NCI-H345 treated with DMSO at 0.1 percent for 48 hours (cell line): ENCODE measurements at regions not wholly inside any gene's neighbourhood (a gene's known extent, or its start where the extent isn't known, plus 50 kb on each side); places are given as distances from the start of the nearest gene placed in this dataset.
"Not testable (repeated sequence)": the region's sequence is repeated elsewhere in the genome, so short reads cannot be mapped to it uniquely, and the experiment has no call there.

Experiments
- DNase-seq: peaks from one replicate; lab custom pipeline; 2025; ENCODE audit not compliant: unreplicated experiment; lab: John Stamatoyannopoulos, UW

DNA sequence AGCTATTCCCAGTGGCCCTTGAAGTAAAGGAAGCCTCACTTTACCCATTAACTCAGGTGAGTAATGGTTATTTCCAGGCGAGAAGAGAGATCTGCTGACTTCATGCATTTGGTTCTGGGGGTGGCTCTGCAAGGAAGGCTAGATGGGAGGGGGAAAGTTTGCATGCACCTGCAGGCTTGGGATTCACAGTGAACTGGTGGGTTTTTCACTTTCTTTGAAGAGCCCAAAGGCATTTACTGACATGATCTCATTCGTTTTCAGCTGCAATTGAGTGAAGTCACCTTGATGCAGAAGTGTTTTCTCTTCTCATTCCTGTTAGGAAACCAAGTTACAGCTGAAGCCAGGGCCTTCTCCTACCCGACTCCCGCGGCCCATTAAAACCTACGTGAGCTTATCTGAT, 131.0 kb upstream of the N4BP1 start:
- no peak for DNase-seq

DNA sequence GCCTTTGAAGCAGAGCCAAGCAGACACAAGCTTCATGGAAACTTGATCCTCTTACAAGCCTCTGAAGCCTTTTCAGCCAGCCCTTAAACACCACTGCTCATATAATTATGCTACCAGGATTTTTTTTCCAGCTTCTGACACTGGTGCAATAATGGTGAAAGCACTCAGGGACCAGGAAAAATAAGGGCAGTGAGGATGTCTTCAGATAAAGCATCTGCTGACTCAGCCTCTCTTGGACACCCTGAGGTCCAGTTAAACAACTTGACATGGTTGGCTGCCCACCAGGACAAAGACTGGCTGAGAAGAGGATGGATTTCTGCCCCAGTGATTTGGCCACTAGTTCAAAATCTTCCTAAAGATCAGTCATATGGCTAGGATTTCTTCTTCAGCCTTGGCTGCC, 124.2 kb upstream of the N4BP1 start:
- no peak for DNase-seq

DNA sequence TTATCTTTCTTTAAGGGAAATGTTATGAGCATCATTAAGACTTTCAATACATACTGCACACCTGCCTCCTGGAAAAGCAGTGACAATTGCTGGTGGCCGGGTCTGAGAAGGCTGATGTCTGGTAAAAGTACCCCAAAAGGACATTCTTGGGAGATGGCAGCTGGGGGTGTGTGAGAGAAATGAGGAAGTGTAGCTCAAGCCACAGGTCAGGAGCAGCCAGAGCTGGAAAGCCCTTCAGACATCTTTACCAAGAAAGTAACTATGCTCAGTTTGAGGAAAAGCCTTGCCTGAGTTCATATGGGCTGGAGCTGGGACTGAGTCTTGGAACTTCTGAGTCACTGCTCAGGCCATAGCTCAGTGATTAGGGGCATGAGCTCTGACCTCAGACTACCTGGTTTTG, 94.7 kb upstream of the N4BP1 start:
- DNase-seq = no peak

DNA sequence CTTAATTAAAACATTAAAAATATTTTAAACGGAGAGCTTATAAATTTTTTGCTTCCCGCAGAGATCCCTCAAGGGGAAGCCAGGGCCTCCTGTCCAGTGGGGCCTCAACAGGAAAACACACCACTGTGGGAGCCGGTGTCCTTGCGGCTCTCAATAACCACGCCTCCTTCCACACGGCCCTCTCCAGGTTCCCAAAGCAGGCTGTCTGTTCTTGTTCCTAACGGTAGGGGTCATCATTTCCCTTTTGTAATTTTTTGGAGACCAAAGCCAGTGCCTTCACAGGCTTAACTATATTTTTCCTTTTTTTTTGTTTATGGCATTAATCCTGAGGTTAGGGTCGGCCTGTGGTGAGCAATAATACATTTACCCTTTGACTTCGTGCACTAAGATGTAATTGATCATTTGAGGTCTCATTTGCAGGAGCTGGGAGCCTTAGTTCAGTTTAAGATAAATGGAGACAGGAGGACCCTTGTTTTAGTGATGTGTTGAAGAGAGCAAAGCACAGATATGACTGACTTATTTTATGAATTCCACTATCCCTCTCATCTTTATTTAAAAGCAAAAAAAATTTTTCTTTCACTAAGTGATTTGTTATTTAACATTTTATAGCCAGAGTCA, 77.5 kb upstream of the N4BP1 start:
- peak; percentile 20 for DNase-seq

DNA sequence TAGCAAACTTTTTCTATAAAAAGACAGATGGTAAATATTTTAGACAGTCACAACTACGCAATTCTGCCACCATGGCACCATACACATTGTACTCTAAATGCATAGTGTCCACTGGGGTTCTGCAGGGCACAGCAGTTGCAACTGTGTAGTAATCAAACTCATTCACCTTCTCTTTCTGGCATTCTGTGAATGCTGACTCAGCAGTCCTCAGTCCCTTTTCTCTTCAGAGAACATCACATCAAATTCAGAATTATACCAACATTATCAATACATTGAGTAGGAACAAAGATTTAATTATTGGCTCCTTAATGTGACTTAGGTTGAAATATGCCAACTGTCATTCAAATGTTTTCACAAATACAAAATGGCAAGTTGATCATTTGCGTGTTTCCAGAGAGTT, 74.2 kb upstream of the N4BP1 start:
- DNase-seq = no peak

DNA sequence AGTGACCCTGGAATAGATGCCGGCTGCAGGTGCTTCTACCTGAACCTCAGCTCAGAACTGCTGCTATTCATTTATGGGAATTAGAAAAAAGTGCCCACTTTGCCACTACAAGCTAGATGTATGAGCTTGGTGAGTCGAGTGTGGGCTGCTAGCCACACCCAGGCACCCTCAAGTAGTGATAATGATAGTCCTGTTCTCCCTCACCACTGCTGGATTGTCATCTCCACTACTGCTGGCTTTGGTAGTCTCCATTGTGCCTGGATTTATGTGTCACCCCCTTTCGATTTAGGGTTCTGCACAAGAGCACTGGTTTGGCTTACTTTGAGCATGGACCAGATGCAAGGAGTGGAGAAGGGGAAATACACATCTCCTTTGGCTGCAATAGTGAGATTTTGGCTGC, 73.0 kb upstream of the N4BP1 start:
- no peak for DNase-seq

DNA sequence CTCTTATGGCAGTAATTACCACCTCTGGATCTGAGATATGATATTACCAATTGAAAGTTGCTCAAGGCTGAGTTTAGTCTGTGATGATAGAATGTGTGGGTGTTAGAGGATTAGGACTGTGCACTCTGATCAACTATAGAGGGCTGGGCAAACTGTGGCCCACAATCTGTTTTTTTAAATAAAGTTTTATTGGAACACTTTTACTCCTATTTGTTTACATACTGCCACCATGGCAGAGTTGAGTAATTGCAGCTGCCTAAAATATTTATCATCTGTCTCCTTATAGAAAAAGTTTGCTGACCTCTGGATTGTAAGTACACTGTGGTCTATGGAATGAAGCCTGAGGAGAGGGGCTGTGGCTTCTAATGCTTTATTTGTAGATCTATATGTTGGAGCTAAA, 71.5 kb upstream of the N4BP1 start:
- no peak for DNase-seq

DNA sequence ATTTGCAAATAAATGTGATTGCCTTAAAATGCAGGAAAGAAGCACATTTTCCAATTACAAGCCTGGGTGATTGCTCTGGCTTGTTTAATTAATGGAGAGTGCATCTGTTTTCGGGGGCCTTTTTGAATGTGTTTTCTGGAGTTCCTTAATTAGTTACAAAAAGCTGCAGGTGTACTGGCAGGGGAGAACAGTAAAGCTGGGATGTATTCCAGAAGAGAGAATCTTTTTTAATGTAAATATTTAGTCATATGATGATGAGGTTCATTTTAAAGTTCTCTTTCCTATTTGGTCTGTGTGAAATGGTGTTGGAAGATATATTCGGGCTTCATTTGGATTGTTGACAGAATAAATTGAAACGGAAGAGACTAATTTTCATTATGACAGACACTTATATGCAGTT, 70.9 kb upstream of the N4BP1 start:
- no peak for DNase-seq

DNA sequence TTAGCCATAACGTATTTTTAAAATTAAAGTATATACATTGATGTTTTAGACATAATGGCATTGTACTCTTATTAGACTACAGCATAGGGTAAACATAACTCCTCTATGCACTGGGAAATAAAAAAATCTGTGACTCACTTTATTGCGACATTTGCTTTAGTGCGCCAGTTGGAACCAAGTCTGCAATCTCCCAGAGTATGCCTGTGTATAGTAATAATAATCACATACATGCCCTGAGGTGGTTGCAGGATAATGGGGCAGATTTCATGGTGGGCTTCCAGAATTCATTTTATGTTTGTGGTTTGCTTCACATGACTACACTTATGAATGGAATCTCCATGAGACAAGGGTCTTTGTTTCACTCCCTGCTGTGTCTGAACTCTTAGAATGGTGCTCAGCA, 66.9 kb upstream of the N4BP1 start:
- no peak for DNase-seq

DNA sequence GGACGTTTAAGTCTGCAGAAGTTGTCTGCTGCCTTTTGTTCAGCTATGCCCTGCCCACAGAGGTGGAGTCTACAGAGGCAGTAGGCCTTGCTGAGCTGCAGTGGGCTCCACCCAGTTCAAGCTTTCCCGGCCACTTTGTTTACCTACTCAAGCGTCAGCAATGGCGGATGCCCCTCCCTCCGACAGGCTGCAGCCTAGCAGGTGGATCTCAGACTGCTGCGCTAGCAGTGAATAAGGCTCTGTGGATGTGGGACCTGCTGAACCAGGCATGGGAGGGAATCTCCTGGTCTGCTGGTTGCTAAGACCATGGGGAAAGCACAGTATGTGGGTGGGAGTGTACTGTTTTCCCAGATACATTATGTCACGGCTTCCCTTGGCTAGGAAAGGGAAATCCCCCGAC, 58.2 kb upstream of the N4BP1 start:
- DNase-seq = not testable (repeated sequence)

DNA sequence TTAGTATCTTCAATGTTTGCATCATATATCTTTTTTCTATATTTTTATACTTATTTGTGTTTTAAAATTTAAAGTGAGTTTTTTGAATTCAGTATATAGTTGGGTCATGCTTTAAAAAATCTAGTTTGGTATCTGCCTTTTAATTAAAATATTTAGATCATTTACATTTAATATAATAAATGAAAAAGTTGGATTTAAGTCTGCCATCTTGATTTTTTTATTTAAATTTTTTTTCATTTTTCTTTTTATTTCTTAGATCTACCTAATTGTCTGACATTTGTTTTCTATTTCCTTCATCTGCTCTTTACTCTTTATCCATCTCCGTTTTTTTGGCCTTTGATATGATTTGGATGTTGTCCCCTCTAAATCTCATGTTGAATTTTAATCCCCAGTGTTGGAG, 50.0 kb upstream of the N4BP1 start:
- DNase-seq = no peak
